ENCODE measurements at regions not wholly inside any gene's neighbourhood (a gene's known extent, or its start where the extent isn't known, plus 50 kb on each side); places are given as distances from the start of the nearest gene placed in this dataset.

DNA sequence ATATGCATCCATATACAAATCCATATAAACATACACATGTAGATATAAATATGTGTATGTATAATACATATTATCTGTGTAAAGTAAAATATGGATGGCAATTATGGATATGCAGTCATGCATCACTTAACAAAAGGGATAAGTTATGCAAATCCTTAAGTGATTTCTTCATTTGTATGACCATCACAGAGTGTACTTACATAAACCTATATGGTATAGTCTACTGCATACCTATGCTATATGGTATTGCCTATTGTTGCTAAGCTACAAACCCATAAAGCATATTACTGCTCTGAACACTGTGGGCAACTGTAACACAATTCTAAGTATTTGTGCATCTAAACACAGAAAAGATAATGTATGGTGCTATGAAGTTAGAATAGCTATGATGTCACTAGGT is 227.2 kb downstream of the SLC6A15 start:
- DNase-seq (ENCODE audit: low read depth), result no peak

DNA sequence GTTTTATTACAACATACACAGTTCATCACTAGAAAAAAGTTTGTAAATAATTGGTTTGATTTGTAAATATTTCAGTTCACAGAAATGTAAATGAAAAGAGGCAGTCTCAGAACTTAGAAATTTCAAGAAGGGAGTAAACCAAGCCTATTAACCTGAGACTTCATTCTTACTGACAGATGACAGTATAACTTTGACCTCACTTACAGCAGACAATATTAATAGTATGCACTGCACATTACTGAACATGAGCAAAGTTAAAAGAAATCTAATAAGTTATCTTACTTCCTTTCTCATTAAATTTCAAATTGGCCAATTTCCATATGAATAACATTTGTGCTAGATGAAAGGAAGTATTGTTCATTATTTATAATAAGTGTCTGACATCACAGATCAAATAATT is 235.8 kb downstream of the SLC6A15 start:
- no peak for DNase-seq (ENCODE audit: low read depth)

DNA sequence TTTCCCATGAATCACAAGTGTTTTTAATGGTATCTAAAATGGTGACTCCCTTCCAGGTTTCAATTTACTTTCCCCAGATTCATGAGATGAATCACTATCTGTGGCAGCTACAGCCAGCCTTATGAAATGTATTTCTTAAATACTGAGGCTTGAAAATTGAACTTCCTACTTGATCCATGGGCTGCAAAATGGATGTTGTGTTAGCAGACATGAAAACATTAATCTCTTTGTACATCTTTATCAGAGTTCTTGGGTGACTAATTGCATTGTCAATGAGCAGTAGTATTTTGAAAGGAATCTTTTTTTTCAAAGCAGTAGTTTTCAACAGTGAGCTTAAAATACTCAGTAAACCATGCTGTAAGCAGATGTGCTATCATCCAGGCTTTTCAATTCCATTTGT is 250.8 kb downstream of the SLC6A15 start:
- peak; percentile 0 for DNase-seq (ENCODE audit: low read depth)

DNA sequence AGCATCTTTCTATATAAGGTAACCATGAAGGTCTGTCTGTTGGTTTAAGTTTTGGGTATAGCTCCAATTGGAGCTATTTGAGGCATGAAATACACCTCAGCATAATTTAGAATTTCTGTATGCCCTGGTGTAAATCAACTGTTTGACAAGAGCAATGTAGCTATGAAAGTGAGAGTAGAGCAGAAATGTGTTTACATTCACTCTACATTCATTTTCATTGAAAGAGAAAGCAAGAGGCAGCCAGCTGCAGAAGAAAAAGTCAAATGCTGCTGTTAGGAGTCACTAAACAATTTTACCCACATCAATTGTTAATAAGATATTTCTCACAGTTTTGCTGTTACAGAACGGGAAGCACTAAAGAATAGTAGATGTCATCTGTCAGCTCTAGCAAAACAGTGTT is 252.5 kb downstream of the SLC6A15 start:
- DNase-seq (ENCODE audit: low read depth), result no peak

DNA sequence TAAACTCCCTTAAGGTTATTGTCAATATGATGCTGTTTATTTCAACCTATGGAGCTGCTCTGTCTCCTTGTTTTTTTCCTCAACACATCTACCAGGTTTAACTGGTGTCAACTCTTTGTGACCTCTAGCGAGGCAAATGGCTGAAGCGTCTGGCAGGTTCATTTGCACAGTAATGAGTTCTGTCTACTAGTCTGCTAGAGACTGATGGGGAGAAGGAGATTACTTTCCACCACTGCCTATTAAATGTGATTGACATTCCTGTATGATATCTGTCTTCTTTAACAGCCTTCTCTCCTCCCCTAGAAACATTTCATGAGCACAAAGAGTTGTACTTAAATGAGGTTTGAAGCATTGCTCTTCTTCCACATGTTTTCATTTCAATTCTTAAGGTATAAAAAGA is 253.7 kb downstream of the SLC6A15 start:
- no peak for DNase-seq (ENCODE audit: low read depth)

DNA sequence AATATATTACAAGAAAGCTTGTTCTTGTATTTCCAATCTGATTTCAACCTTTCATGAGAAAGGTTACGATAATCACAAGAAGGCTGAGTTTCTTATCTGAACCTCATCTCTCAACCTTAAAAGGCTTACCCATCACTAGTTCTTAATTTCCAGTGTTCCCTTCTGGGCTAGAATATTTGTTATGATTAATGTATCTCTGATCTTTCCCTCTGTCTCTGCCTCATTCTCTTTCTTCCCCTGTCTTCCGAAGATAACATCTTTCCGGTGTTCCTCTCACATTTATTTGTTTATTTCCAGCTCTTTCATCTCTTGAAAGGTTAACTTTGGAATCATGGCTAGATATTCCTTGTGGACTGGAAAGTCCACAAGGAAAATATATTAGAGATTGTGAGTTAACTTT is 255.9 kb downstream of the SLC6A15 start:
- no peak for DNase-seq (ENCODE audit: low read depth)

DNA sequence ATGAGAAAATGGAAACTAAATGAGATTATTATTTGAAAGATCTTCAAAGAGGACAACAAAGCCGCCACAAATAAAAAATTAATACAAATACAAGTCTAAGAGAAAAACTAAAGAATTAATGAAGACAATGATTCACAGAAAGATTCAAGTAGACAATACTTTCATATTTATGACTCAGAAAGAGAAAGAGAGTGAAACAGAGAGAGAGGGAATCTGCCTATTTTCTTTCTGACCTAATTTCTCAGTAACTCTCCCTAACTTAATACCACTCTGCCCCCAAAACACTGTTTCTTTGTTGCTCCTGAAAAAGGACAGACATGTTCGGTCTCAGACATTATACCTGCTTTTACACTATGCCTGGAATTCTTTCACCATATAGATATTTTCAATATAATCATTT is 259.1 kb downstream of the SLC6A15 start:
- DNase-seq (ENCODE audit: low read depth), result no peak

DNA sequence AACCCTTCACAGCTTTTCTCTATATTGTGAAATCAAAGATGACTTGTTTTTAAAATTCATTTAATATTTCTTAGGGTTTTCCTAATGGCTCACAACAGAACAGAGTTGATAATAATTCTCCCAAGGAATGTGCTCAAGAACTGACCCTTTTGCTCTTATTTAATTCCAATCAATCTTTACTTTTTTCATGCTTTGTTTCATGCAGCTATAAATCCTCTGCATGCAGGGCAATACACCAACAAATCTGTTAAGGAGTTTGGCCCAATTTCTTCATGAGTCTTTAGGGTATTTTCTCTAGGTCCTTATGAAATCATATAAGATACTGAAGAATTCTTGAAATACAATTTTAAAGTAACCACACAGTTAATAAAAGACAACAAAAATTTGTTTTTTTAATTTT is 264.2 kb downstream of the SLC6A15 start:
- DNase-seq (ENCODE audit: low read depth), result no peak

DNA sequence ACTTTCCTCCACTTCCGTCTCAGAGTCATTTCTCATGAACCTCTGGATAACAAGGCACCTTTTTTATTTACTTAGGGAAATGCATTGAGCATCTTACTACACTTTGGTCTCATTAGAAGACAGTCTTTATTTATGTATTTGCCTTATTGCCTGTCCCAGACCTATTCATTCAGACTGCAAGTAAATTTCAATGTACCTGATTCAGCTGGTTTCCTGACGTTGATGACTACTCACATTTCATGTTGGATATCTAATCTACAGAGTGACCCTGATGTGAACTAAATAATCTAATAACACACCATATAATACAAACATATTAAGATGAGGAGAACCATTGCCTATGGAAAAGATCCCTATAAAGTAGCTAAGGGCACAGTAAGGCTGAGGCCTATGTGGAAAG is 267.7 kb downstream of the SLC6A15 start:
- no peak for DNase-seq (ENCODE audit: low read depth)

DNA sequence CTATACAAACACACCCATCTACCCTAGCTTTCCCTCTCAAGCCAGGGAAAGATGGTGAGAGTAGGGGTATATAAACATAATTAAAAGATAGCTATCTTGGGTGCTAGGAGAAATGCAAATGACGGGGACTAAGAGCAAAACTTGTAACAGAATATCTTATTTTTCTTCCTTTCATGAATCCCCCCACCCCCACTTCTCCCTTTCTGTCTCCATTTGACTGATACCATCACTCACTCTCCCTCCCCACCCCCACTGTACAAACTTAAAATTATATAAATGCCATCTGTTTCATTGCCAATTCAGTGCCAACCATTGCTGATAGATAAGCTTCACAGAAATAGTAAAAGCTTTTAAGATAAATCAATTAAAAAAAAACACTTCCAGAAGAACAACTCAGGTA is 268.6 kb downstream of the SLC6A15 start:
- DNase-seq (ENCODE audit: low read depth), result no peak

DNA sequence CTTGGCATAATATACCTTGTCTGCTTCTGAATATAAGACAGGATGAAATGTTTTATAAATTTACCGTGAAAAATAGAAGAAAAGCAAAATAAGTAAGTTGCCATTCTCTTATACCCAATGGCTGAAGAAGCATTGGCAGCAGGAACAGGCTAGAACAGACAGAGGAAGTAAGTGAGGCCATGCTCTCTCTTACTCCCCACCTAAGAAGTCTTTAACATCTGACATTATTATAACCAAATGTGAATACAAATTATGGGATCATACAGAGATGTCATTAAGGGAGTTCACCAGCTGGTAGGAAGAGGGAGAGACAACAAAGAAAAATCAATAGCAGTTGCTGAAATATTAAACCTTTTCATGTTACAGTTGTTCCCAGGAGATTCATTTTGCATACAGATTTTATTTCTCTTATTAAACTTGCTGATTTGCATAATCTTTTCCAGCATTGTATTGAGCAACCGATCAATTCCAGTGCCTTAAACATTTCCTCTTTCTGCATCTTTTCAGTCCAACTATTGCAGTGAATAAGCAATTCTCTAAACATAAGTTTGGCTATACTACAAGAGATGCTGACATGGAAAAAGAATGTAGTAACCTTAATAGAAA is 270.6 kb downstream of the SLC6A15 start:
- DNase-seq (ENCODE audit: low read depth), result no peak

DNA sequence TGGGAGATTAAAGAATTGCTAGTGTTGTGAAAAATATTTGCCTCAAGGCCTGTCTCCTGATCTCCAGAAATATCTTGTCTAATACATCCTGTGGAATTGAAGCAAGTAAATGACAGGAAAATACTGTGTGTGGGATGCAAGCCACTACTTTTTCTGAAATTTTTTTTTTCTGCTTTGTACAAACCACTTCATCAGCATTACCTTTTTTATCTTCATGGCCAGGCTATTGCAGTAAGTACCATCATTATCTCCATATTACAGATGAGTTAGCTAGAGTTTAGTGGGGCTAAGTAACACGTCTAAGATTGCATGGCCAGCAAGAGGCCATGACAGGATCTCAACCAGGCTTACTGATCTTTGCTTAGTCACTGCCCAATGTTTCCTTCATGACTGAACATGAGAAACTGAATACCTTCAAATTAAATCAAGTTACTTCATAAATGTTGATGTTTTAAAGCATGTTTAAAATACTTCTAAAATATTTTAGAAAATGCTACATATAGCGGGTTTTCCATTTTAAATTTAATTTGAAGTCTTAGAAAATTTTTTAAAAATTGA is 273.7 kb downstream of the SLC6A15 start:
- DNase-seq (ENCODE audit: low read depth), result no peak

DNA sequence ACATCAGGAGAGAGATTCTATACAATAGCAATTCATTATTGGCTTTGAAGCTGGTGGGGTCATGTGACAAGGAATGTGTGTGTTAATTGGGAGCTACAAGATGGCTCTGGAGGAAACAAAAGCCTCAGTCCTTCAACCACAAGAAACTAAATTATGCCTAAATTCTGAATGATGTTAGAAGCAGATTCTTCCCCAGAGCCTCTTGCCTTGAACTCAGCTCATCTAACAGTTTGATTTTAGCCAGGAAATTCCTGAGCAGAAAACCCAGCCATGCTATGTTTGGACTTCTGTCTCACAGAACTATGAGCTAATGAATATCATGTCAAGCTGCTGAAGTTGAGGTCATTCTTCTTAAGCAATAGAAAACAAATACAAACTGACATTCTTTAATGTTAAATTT is 274.7 kb downstream of the SLC6A15 start:
- no peak for DNase-seq (ENCODE audit: low read depth)

DNA sequence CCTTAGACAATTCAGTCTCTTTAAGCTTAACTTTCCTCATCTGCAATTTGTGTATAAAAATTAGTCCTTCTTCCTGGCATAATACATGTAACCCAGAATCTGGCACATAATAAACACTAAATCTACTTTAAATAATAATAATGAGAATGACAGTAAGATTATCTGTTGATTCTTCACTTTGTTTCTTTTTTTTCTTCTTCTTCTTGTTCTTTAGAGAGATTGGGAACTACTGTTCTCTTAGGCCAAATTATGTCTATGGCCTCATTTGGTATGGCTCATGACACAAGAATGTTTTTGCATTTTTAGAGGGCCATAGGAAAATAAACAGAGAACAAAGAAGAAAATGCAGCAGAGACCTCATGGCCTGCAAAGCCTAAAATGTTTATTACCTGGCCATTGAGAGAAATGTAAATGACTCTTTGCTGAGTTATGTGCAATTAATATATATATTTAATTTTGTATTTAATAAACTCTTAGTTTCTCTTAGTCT is 275.8 kb downstream of the SLC6A15 start:
- no peak for DNase-seq (ENCODE audit: low read depth)

DNA sequence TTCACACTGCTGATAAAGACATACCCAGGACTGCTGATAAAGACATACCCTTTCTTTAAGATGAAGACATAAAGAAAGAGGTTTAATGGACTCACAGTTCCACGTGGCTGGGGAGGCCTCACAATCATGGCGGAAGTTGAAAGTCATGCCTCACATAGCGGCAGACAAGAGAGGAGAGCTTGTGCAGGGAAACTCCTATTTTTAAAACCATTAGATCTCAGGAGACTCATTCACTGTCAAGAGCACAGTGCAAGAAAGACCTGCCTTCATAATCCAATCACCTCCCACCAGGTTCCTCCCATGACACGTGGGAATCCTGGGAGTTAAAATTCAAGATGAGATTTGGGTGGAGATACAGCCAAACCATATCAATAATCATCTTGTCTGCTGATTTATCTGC is 278.1 kb downstream of the SLC6A15 start:
- no peak for DNase-seq (ENCODE audit: low read depth)

DNA sequence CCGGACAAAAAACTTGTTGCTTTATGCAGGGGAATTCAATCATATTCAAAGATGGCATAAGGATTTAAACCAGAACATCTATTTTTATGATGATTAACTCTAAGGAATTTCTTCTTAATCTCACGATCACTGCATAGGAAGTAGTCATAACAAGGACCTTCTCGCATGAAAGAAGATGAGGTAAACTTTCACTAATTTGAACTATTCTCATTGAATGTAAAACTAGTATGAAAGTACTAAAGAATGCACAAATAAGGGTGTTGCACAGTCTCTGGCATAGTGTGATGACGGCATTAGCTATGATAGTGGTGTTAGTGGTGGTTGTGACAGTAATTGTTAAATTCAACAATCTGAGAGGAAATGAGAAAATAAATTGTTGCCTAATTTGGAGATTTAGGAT is 280.0 kb downstream of the SLC6A15 start:
- no peak for DNase-seq (ENCODE audit: low read depth)

DNA sequence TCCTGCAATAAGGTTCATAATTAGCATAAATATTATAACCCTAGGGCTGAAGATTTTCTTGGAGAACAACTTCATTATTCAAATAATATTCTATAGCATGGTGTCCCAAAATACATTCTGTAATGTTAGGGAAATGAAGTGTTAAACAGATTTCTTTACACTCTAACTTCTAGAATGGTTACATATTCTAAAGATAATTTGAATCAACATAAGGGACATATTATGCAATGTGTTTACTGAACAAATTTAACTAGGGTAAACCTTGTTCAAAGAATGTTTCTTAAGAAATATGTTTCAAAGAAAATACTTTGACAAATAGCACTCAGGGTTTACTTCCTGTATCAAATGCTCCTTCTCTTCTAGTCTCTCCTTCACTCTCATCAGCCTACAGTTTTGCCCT is 281.6 kb downstream of the SLC6A15 start:
- no peak for DNase-seq (ENCODE audit: low read depth)

DNA sequence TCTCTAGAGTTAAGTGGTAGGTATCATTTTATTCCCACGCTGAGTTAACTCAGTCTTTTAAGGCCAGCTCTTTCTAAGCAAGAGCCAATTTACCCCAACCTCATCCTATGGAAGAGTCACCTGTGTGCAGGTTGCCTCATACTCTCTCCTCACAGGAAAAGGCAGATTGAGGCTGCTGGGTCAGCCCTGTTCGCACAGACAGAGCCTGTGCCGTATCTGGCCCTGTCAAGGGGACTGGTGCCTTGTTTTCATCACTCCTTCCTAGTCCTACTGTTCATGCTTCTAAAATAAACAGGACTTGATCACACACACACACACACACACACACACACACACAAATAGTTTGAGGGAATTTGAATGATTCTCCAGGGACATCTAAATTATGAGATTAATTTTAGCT is 285.0 kb downstream of the SLC6A15 start:
- DNase-seq (ENCODE audit: low read depth), result no peak

DNA sequence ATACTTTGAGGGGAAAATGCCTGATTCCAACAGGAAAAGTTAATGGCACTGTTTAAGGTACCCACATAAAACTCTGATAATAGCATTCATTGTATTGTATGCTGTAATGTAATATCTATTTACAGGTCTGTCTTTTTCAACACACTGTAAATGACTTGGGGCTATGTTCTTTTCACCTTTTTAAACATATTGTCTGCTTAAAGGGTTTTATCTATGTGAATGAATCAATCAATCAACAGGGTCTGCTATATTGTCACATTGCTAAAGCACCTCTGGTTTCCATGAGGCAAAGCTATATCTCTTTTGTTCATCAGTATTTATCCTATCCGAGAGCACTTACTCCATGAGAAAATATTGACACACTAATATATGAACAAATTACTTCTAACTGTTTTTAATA is 288.0 kb downstream of the SLC6A15 start:
- no peak for DNase-seq (ENCODE audit: low read depth)

DNA sequence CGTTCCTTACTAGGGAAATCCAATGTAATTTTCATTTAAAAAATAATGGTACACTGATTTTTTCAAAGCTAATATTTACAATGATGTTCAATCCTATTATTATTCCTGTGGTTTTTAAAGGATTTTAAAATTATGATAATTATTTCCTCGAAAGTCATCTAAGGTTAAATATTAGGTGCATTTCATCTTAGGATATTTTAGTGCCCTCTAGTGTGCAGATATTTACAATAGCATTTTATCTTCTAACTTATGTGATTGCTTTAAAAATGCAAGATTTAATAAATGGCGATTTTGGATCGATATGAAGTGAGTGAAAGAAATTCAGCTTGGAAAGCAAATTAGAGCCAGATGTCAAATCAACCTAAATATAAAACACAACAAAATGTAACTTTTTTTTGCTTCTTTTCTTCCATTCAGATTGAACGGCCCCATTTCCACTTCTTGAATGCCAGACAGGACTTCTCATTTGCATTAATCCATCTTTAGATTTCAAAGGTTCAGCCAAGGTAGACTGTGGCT is 293.5 kb downstream of the SLC6A15 start:
- no peak for DNase-seq (ENCODE audit: low read depth)

DNA sequence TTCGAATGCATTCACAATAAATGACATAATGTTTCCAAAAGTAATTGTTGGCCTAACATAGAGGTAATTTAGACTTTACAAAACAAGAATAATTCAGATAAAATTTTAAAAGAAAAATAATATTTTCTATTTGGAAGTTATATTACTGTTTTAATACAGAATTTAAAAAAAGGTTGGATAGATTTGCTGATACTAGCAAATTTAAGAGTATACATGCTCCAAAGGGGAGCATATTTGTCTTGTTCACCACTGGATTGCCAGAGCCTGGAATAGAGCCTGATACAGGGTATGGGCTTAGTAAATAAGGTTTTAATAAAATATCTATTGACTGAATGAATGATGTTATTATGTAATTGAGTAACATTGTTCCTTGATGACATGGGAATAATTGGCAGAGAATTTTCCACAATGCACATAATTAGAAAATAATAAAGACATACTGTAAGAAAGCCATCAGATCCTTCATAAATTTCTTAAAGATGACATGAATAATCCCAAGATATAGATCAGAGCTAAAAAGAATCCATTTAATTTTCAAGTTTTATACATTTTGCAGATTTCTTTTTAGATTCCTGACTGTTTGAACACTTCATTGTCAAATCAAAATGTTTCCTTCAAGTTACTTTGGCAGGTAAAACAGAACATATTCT is 305.3 kb downstream of the SLC6A15 start:
- no peak for DNase-seq (ENCODE audit: low read depth)

DNA sequence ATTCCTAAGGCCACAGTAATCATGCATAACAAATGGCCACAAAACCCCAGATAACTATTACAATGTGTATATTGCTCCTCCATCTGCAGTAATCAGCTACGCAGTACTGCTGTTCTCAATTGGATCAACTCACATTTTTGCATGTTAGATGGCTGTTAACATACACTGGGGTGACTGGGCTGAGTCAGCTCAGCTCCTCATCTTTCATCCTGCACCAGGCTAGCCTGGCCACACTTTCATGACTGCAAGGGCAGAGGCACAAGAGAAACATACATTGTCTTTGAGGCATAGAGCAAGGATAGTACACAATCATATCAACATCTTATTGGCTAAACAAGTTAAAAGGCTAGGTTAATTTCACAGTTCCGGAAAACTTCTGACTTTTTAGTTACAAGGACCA is 306.6 kb downstream of the SLC6A15 start:
- no peak for DNase-seq (ENCODE audit: low read depth)

DNA sequence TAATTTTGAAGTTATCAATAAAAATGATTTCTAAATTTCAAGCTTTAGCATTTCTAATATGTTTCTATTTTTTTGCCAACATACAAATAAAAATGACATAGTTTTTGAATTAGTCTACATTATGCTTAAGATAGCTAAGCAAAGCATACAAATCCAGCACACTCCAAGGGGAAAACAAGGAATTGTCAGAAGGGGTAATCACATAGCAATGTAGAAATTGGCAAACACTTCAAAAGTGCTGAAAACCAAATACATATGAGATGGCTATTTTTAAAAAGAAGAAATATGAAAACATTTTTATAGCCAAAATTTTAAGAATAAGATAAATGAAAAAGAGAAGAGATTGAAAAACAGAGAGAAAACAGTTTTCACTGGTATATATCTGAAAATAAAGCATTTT is 308.0 kb downstream of the SLC6A15 start:
- DNase-seq (ENCODE audit: low read depth), result no peak

All from RPMI7951 (cell line).